ENCODE measurements at regions not wholly inside any gene's neighbourhood (a gene's known extent, or its start where the extent isn't known, plus 50 kb on each side); places are given as distances from the start of the nearest gene placed in this dataset.

GRCh38 chr21:28439788-28440187 is 552.9 kb downstream of the LTN1 start:
- no peaks in the 10 kb centered on the region for H3K4me1 Mint-ChIP-seq
- H3K27ac Mint-ChIP-seq = no peak overlapping the region
- no peaks in the 10 kb centered on the region for H3K9me3 Mint-ChIP-seq
- no peaks in the 10 kb centered on the region for H3K27me3 Mint-ChIP-seq (ENCODE audit: low read depth, poor library complexity)
- TF ChIP-seq CTCF (IDR thresholded peaks at IDR 0.05) = no peak
- H3K36me3 Mint-ChIP-seq (ENCODE audit: low read depth) = no peaks in the 10 kb centered on the region
- H3K4me3 Mint-ChIP-seq = no peak overlapping the region
- DNase-seq = no peak

DNA sequence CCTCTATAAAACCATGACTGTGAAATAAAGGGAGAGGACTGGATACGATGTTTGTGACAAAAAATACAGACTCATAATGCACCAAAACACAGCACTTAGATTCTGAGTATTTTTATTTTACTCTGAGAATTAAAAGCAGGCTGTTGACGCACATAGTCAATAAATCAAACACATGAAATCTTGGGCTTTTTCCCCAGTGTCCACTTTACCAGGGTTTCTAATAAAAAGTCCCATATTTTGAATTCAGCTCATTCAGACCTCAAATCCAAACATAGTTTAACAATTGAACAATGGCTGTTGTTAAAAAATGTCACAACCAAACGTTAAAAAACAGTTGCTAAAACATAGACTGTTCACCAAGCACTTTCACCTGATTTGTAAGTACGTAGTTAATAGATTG is 553.4 kb downstream of the LTN1 start:
- no peaks in the 10 kb centered on the region for H3K36me3 Mint-ChIP-seq (ENCODE audit: low read depth)
- no peak for TF ChIP-seq CTCF (IDR thresholded peaks at IDR 0.05)
- H3K4me3 Mint-ChIP-seq = no peak overlapping the region
- no peak overlapping the region for H3K27ac Mint-ChIP-seq
- H3K4me1 Mint-ChIP-seq = no peaks in the 10 kb centered on the region
- DNase-seq = no peak
- no peaks in the 10 kb centered on the region for H3K27me3 Mint-ChIP-seq (ENCODE audit: low read depth, poor library complexity)
- no peaks in the 10 kb centered on the region for H3K9me3 Mint-ChIP-seq

- H3K27me3 Mint-ChIP-seq (ENCODE audit: low read depth, poor library complexity) = no peaks in the 10 kb centered on the region
- no peak for TF ChIP-seq CTCF (IDR thresholded peaks at IDR 0.05)
- H3K4me1 Mint-ChIP-seq = no peaks in the 10 kb centered on the region
- H3K4me3 Mint-ChIP-seq = no peak overlapping the region
- H3K9me3 Mint-ChIP-seq = no peaks in the 10 kb centered on the region
- H3K36me3 Mint-ChIP-seq (ENCODE audit: low read depth) = no peaks in the 10 kb centered on the region
- H3K27ac Mint-ChIP-seq = no peak overlapping the region
- DNase-seq = no peak
These were observed 555.6 kb downstream of the LTN1 start for GRCh38 chr21:28437061-28437460.

GRCh38 chr21:28436286-28436932 is 556.3 kb downstream of the LTN1 start:
- H3K27me3 Mint-ChIP-seq (ENCODE audit: low read depth, poor library complexity) = no peaks in the 10 kb centered on the region
- no peak for DNase-seq
- H3K27ac Mint-ChIP-seq = no peak overlapping the region
- H3K9me3 Mint-ChIP-seq = no peaks in the 10 kb centered on the region
- H3K4me3 Mint-ChIP-seq = no peak overlapping the region
- no peaks in the 10 kb centered on the region for H3K4me1 Mint-ChIP-seq
- H3K36me3 Mint-ChIP-seq (ENCODE audit: low read depth) = no peaks in the 10 kb centered on the region
- TF ChIP-seq CTCF (IDR thresholded peaks at IDR 0.05) = no peak

- DNase-seq = no peak
- no peaks in the 10 kb centered on the region for H3K4me1 Mint-ChIP-seq
- H3K36me3 Mint-ChIP-seq (ENCODE audit: low read depth) = no peaks in the 10 kb centered on the region
- H3K4me3 Mint-ChIP-seq = no peak overlapping the region
- H3K27me3 Mint-ChIP-seq (ENCODE audit: low read depth, poor library complexity) = no peaks in the 10 kb centered on the region
- no peak overlapping the region for H3K27ac Mint-ChIP-seq
- TF ChIP-seq CTCF (IDR thresholded peaks at IDR 0.05) = no peak
- H3K9me3 Mint-ChIP-seq = no peaks in the 10 kb centered on the region
These were observed 561.0 kb downstream of the LTN1 start for GRCh38 chr21:28431527-28432200.

DNA sequence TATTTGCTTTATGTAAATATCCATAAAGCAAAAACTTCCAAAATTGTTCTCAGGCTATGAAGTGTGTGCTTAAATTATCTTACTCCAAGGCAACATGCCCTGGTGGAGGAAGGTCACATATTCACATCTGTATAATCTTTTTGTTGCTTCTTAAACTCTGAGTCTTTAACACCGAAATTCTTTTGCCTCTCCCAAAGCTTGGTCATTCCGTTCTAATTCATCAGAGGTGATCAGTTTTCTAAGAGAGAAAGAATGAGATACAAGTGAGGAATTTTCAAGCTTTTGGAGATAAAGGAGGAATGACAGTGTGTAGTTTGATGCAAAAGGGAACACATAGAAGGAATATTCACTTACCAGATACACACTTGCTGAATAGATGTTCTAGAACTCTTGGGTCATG is 561.7 kb downstream of the LTN1 start:
- Mint-ChIP-seq H3K4me1 (no peaks in the 10 kb centered on the region), H3K9me3 (no peaks in the 10 kb centered on the region), H3K36me3 (ENCODE audit: low read depth) (no peaks in the 10 kb centered on the region), H3K4me3 (no peak overlapping the region), H3K27me3 (ENCODE audit: low read depth, poor library complexity) (no peaks in the 10 kb centered on the region), H3K27ac (no peak overlapping the region)
- TF ChIP-seq CTCF (IDR thresholded peaks at IDR 0.05) = no peak
- no peak for DNase-seq

All from nephron progenitor cell (in vitro differentiated cells).